ENCODE measurements at regions not wholly inside any gene's neighbourhood (a gene's known extent, or its start where the extent isn't known, plus 50 kb on each side); places are given as distances from the start of the nearest gene placed in this dataset.

GRCh38 chr3:161571951-161572350 lies 75.3 kb downstream of the OTOL1 start:
- no peaks in the 10 kb centered on the region for H3K79me2 ChIP-seq (ENCODE audit: low read depth)
- H3K9me3 Mint-ChIP-seq = no peaks in the 10 kb centered on the region
- H3K36me3 Mint-ChIP-seq = no peaks in the 10 kb centered on the region
- H3K27me3 ChIP-seq = no peaks in the 10 kb centered on the region
- H3K9me3 ChIP-seq (ENCODE audit: low read depth) = no peaks in the 10 kb centered on the region
- H3K36me3 ChIP-seq = no peaks in the 10 kb centered on the region
- no peak overlapping the region for H3K27ac Mint-ChIP-seq
- no peak overlapping the region for H3K9ac ChIP-seq
- H3K4me3 ChIP-seq = no peak overlapping the region
- no peaks in the 10 kb centered on the region for H3K27me3 Mint-ChIP-seq (ENCODE audit: insufficient read depth, low read depth)
- H3K4me1 Mint-ChIP-seq = peaks cover 16% of the 10 kb centered on the region
- H3K4me1 ChIP-seq = no peaks in the 10 kb centered on the region
- H2AFZ ChIP-seq (replicated peaks) = peak overlapping the region; percentile 33
- no peak for DNase-seq (ENCODE audit: low spot score)
- H4K20me1 ChIP-seq (ENCODE audit: low read depth) = no peaks in the 10 kb centered on the region
- H3K27ac ChIP-seq = no peak overlapping the region
- H3K4me3 Mint-ChIP-seq = no peak overlapping the region
- no peak overlapping the region for H3K4me2 ChIP-seq
- TF ChIP-seq EZH2phosphoT487 (IDR thresholded peaks at IDR 0.05) = no peak
- TF ChIP-seq, protein P1, sequence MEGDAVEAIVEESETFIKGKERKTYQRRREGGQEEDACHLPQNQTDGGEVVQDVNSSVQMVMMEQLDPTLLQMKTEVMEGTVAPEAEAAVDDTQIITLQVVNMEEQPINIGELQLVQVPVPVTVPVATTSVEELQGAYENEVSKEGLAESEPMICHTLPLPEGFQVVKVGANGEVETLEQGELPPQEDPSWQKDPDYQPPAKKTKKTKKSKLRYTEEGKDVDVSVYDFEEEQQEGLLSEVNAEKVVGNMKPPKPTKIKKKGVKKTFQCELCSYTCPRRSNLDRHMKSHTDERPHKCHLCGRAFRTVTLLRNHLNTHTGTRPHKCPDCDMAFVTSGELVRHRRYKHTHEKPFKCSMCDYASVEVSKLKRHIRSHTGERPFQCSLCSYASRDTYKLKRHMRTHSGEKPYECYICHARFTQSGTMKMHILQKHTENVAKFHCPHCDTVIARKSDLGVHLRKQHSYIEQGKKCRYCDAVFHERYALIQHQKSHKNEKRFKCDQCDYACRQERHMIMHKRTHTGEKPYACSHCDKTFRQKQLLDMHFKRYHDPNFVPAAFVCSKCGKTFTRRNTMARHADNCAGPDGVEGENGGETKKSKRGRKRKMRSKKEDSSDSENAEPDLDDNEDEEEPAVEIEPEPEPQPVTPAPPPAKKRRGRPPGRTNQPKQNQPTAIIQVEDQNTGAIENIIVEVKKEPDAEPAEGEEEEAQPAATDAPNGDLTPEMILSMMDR (IDR thresholded peaks at IDR 0.05) = no peak
- no peak for TF ChIP-seq EZH2 (IDR thresholded peaks at IDR 0.05)
- H3F3A ChIP-seq (ENCODE audit: low read depth) = no peaks in the 10 kb centered on the region

- Mint-ChIP-seq H3K4me3 (no peak overlapping the region), H3K27ac (no peak overlapping the region), H3K9me3 (no peaks in the 10 kb centered on the region), H3K4me1 (peaks cover 24% of the 10 kb centered on the region), H3K36me3 (no peaks in the 10 kb centered on the region), H3K27me3 (ENCODE audit: insufficient read depth, low read depth) (no peaks in the 10 kb centered on the region)
- no peak for DNase-seq (ENCODE audit: low spot score)
- no peak overlapping the region for H2AFZ ChIP-seq (replicated peaks)
- H3K27ac ChIP-seq = no peak overlapping the region
- H3F3A ChIP-seq (ENCODE audit: low read depth) = no peaks in the 10 kb centered on the region
- H3K9me3 ChIP-seq (ENCODE audit: low read depth) = no peaks in the 10 kb centered on the region
- H4K20me1 ChIP-seq (ENCODE audit: low read depth) = no peaks in the 10 kb centered on the region
- H3K4me2 ChIP-seq = no peak overlapping the region
- no peaks in the 10 kb centered on the region for H3K79me2 ChIP-seq (ENCODE audit: low read depth)
- no peak overlapping the region for H3K9ac ChIP-seq
- H3K4me3 ChIP-seq = no peak overlapping the region
- no peaks in the 10 kb centered on the region for H3K4me1 ChIP-seq
- H3K36me3 ChIP-seq = no peaks in the 10 kb centered on the region
- no peaks in the 10 kb centered on the region for H3K27me3 ChIP-seq
- TF ChIP-seq, protein P1 (IDR thresholded peaks at IDR 0.05) = no peak
- no peak for TF ChIP-seq EZH2phosphoT487 (IDR thresholded peaks at IDR 0.05)
- TF ChIP-seq EZH2 (IDR thresholded peaks at IDR 0.05) = no peak
These were observed 76.5 kb downstream of the OTOL1 start for GRCh38 chr3:161573136-161573535.

GRCh38 chr3:161575901-161576300 lies 79.3 kb downstream of the OTOL1 start:
- Histone ChIP-seq H4K20me1 (ENCODE audit: low read depth) (no peaks in the 10 kb centered on the region), H3K79me2 (ENCODE audit: low read depth) (no peaks in the 10 kb centered on the region), H3K4me3 (no peak overlapping the region), H3K36me3 (no peaks in the 10 kb centered on the region), H3K4me2 (no peak overlapping the region), H3K9ac (no peak overlapping the region), H3K4me1 (no peaks in the 10 kb centered on the region), H3F3A (ENCODE audit: low read depth) (no peaks in the 10 kb centered on the region), H3K27me3 (no peaks in the 10 kb centered on the region), H3K27ac (no peak overlapping the region), H2AFZ (replicated peaks) (no peak overlapping the region), H3K9me3 (ENCODE audit: low read depth) (no peaks in the 10 kb centered on the region)
- H3K27ac Mint-ChIP-seq = peak overlapping the region; percentile 43
- H3K9me3 Mint-ChIP-seq = no peaks in the 10 kb centered on the region
- H3K4me3 Mint-ChIP-seq = no peak overlapping the region
- H3K36me3 Mint-ChIP-seq = no peaks in the 10 kb centered on the region
- DNase-seq (ENCODE audit: low spot score) = no peak
- H3K4me1 Mint-ChIP-seq = peaks cover 44% of the 10 kb centered on the region
- TF ChIP-seq, protein P1 (IDR thresholded peaks at IDR 0.05) = no peak
- TF ChIP-seq EZH2phosphoT487 (IDR thresholded peaks at IDR 0.05) (no peak), EZH2 (IDR thresholded peaks at IDR 0.05) (no peak)
- no peaks in the 10 kb centered on the region for H3K27me3 Mint-ChIP-seq (ENCODE audit: insufficient read depth, low read depth)
